Astrocyte (in vitro differentiated cells and primary cell): ENCODE measurements at regions not wholly inside any gene's neighbourhood (a gene's known extent, or its start where the extent isn't known, plus 50 kb on each side); places are given as distances from the start of the nearest gene placed in this dataset.

ENCODE experiments used
- CTCF ChIP-seq: IDR thresholded peaks from 2 replicates; pipeline ENCODE4 v1.5.1; 2011; ENCODE audit warnings: low read depth, mild to moderate bottlenecking, inconsistent platforms, low read length, moderate library complexity; ENCODE audit not compliant: insufficient read depth
- EZH2 ChIP-seq: IDR thresholded peaks from 2 replicates; pipeline ENCODE4 v1.6.1; 2012; ENCODE audit warnings: mild to moderate bottlenecking, low read length, inconsistent platforms; ENCODE audit not compliant: insufficient read depth

- TF ChIP-seq CTCF (no peak), EZH2 (no peak)
These were observed 155.9 kb upstream of the CNTN4 start for GRCh38 chr3:1942781-1943180.
